A172 (cell line): ENCODE measurements at regions not wholly inside any gene's neighbourhood (a gene's known extent, or its start where the extent isn't known, plus 50 kb on each side); places are given as distances from the start of the nearest gene placed in this dataset.

Experiments
- DNase-seq: peaks from one replicate; pipeline ENCODE4 v3.0.0-alpha.2; 2015; ENCODE audit warnings: low spot score

GRCh38 chr5:168214886-168215285 lies 76.6 kb upstream of the WWC1 start:
- no peak for DNase-seq

DNA sequence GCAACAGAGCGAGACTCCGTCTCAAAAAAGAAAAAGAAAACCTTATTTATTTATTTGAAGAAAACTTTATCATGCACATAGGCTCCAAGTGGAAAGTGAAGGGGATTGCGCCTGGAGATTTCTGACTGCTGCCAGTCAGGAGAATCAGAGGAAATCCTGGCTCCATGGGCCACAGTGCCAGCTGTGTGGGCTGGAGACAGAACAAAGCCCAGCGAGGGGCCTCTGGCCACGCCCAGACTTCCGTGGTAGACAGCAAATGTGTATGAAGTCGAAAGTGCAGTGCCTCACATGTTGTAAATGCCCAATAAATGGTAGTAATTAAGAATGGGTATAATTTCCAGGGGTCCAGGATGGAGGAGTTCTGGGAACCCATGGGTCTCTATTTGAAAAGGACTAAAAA lies 75.8 kb upstream of the WWC1 start:
- no peak for DNase-seq

DNA sequence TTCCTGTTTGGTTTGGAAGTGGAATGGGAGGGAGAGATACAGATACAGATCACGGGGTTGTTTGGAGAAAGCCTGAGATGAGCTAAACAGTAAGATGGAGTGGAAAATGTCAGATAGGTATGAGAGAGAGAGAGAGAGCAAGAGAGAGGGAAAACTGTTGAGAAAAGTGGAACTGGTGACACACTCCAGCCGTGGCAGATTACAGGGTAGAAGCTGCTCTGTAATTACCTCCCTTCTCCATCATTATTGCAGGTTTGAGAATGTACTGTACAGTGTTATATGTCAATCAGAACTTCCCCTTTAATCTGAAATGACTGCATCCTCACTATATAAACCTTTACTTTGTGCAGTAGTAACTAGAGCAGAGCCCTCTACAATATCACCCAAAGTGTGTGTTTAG lies 74.5 kb upstream of the WWC1 start:
- no peak for DNase-seq

- no peak for DNase-seq
Measured at GRCh38 chr5:168217497-168217896, 73.9 kb upstream of the WWC1 start.

DNA sequence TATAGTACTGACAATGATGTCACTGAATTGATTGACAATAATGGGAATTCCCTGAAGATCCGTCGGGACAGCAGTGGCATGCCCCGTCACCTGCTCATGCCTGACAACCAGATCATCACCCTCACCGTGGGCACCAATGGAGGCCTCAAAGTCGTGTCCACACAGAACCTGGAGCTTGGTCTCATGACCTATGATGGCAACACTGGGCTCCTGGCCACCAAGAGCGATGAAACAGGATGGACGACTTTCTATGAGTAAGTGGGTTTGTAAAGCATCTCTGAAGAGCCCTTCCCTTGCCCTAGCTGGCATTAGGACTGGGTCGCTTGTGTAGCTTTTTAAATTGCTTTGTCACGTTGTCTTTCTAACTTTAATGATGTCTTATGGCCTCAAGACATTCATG lies 72.7 kb upstream of the WWC1 start:
- DNase-seq, result no peak

DNA sequence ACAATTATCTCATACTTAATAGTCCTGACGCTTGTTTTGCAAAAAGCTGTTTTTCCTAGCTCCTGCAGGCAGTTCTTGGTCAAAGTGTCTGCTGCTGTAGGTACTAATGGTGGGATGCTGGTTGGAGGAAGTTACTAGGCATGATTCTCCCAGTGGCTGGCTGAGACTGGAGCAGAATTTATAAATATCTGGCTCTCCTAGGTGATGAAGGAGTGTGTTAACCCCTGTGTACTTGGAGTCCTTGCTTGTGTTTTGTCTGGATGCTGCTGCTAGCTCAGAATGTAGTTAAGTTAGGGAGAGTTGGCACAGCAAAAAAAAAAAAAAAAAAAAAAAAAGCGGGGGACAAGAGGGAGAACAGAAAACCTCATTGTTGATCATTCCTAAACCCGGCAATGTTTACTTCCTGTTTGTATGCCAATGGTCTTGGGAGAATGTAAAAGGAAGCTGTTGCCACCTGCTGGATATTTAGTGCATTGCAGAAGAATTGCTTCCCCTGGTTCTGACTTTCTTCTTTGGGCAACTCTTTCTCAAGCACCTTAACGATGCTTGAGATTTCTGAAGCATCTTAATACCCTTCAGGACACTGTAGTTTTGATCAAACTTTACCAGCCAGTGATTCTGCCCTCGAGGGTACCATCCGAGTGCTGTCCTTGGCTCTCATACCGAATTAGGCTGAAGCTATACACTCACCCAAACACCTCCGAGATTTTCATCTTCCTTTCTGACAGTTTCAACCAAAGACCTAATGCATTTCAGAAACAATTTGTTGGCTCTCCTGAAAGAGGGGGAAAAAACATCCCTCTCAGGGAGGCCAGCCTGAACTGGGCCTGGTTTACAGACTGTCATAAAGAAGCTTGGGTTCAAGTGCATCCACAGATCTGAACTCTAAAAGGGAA lies 71.7 kb upstream of the WWC1 start:
- peak; percentile 81 for DNase-seq

DNA sequence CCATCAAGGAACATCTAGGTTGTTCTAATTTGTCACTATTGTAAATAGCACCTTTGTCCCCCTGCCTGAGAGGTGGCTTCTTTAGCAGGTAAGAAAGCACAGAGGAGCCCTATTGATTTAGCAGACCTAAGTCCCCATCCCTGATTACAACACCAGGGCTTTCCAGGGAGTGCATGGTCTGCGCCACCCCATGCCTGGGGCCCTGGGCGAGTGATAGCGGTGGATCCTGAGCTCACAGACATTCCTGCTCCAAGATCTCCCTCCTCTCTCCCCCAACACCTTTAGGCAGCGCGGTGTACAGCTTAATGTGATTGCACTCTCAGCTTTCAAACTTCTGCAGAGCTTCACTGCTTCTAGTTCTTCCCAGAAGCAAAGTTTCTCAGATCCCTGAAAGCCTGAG lies 67.4 kb upstream of the WWC1 start:
- no peak for DNase-seq

DNA sequence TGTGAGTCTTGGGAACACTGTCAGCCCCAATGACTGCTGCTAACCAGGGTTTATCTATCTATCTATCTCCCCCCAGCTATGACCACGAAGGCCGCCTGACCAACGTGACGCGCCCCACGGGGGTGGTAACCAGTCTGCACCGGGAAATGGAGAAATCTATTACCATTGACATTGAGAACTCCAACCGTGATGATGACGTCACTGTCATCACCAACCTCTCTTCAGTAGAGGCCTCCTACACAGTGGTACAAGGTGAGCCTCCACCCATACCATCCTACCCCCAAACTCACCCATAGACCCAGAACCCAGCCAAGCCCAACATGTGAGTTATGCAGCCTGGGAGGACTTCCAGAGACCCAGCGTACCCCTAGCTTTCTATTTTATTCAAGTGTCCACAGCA lies 65.4 kb upstream of the WWC1 start:
- DNase-seq, result no peak

GRCh38 chr5:168227001-168227400 lies 64.4 kb upstream of the WWC1 start:
- peak; percentile 25 for DNase-seq

- no peak for DNase-seq
Measured at GRCh38 chr5:168227973-168228615, 63.4 kb upstream of the WWC1 start.

- no peak for DNase-seq
Measured at GRCh38 chr5:168228668-168229067, 62.8 kb upstream of the WWC1 start.

DNA sequence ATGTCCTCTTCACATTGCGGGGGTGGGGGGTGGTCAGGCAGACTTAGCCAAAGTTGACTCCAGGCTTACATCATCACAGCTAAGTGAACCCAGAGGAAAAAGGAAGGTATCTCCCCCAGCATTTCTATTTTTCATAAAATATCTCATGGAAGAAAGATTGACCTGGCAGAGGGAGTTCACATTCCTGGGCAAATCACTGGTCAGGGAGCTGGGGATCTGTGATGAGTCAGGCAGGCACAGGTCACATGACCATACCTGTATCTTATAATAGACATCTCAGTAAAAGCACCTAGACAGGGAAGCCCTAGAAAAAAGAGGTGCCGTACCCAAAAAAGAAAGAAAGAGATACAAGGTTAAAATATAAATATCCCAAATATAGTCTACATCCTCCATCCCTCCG lies 57.3 kb upstream of the WWC1 start:
- DNase-seq, result peak; percentile 22

DNA sequence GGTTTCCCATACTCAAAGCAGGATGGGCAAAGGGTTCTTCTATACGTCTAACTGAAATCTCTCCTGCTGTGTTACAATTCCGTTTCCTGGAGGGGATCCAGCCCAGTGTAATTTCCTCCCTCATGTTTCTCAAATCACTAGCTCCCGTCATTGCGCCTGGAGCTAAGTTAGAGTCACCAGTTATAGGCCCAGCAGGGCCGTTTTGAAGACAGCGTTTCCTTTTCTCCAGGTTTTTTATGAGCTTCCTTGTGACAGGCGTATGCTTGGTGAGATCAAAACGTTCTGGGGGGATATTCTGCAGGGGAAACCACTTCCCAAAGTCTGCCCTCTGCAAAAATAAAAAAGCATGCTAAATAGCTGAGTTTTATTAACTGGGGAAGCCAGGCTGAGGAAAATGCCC lies 53.0 kb upstream of the WWC1 start:
- no peak for DNase-seq

DNA sequence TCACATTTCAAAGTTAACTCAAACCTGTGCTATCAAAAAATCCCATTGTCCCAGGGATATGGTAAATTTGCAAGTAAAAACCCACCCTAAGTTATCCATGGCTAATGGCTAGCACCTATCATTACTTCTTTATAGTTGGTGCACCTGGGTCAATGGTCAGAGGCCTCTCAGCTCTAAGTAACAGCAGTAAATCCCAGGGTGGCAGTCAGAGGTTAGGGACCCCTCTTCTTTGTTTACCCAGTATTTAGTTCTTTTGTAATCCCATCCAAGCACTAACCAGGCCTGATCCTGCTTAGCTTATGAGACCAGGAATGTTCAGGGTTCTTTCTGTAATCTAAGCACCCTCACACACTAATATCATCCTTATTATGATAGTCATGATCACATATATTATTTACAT lies 52.1 kb upstream of the WWC1 start:
- DNase-seq, result no peak
